ENCODE measurements at regions not wholly inside any gene's neighbourhood (a gene's known extent, or its start where the extent isn't known, plus 50 kb on each side); places are given as distances from the start of the nearest gene placed in this dataset.

DNA sequence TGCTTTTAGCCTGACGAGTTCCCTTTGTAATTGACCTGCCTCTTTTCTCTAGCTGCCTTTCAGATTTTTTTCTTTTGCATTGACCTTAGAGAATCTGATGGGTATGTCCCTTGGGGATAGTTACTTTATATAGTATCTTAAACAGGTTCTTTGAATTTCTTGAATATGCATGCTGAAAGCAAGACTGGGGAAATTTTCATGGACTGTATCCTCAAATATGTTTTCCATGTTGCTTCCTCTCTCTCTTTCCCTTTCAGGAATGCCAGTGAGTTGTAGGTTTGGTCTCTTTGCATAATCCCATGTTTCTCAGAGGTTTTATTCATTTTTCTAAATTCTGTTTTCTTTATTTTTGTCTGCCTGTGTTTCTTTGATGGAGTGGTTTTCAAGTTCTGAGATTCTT is 81.8 kb upstream of the CPNE4 start:
- TF ChIP-seq POLR2A (IDR thresholded peaks at IDR 0.05; ENCODE audit: low read length): no peak
- no peak for TF ChIP-seq GATA1 (IDR thresholded peaks at IDR 0.05; ENCODE audit: low read depth, low read length)
